ENCODE measurements at regions not wholly inside any gene's neighbourhood (a gene's known extent, or its start where the extent isn't known, plus 50 kb on each side); places are given as distances from the start of the nearest gene placed in this dataset.

DNA sequence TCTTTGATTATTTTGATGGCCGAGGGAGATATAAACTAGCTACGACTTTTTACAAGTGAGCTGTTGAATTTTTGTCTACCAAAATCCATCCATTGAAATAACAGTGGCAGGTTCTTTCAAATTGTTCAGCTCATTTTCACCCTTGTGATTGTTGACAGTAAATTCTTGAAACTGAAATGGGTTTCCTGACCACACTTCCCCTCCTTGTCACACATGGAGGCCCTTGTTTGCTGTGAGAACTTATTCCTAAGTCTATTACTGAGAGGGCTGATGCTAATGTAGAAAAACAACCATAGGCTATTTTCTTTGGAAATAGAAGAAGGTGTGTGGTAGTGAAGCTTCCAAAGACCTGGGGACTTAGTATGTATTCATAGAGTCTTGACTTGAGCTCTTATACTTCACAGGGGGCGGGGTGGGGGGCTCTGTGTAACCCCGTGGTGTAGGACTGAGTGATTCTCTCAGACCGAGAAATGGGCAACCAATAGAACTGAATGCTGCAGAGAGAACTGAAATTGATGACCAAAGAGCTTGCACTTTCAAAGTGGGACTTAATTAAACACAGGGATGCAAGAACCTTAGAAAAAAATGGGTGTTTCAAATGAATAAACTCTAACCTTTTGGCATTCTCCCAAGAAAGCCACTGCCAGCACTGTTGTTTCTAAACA, 718.9 kb downstream of the CCSER2 start:
- TF ChIP-seq, protein P1, sequence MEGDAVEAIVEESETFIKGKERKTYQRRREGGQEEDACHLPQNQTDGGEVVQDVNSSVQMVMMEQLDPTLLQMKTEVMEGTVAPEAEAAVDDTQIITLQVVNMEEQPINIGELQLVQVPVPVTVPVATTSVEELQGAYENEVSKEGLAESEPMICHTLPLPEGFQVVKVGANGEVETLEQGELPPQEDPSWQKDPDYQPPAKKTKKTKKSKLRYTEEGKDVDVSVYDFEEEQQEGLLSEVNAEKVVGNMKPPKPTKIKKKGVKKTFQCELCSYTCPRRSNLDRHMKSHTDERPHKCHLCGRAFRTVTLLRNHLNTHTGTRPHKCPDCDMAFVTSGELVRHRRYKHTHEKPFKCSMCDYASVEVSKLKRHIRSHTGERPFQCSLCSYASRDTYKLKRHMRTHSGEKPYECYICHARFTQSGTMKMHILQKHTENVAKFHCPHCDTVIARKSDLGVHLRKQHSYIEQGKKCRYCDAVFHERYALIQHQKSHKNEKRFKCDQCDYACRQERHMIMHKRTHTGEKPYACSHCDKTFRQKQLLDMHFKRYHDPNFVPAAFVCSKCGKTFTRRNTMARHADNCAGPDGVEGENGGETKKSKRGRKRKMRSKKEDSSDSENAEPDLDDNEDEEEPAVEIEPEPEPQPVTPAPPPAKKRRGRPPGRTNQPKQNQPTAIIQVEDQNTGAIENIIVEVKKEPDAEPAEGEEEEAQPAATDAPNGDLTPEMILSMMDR (conservative IDR thresholded peaks at IDR 0.05; ENCODE audit: low read depth, low read length), result no peak
- TF ChIP-seq EZH2 (IDR thresholded peaks at IDR 0.05; ENCODE audit: borderline replicate concordance, low read depth, low read length, poor library complexity, severe bottlenecking), result no peak
